Skeletal muscle satellite cell (primary cell): ENCODE measurements at regions not wholly inside any gene's neighbourhood (a gene's known extent, or its start where the extent isn't known, plus 50 kb on each side); places are given as distances from the start of the nearest gene placed in this dataset.

ENCODE experiments used
- H3K27me3 ChIP-seq: 2 replicates; pipeline ENCODE4 v1.7.0; 2013; ENCODE audit warnings: low read length; ENCODE audit not compliant: control insufficient read depth, insufficient read depth
- H3K36me3 ChIP-seq: 2 replicates; pipeline ENCODE4 v1.7.0; 2013; ENCODE audit warnings: mild to moderate bottlenecking, control low read depth, low read length; ENCODE audit not compliant: insufficient read depth
- H3K4me1 ChIP-seq: 2 replicates; pipeline ENCODE4 v1.7.0; 2013; ENCODE audit warnings: low read length; ENCODE audit not compliant: control insufficient read depth, insufficient read depth
- H3K4me2 ChIP-seq: 2 replicates; pipeline ENCODE4 v1.7.0; 2013; ENCODE audit warnings: mild to moderate bottlenecking, low read length
- H3K4me3 ChIP-seq: 2 replicates; pipeline ENCODE4 v1.7.0; 2013; ENCODE audit warnings: low read length
- H3K9ac ChIP-seq: 2 replicates; pipeline ENCODE4 v1.7.0; 2013; ENCODE audit warnings: mild to moderate bottlenecking, low read depth, low read length, moderate library complexity
- H3K9me3 ChIP-seq: replicated peaks from 2 replicates; pipeline ENCODE4 v1.7.0; 2013; ENCODE audit warnings: mild to moderate bottlenecking, control low read depth, low read length

- H3K9ac ChIP-seq = no peak overlapping the region
- no peaks in the 10 kb centered on the region for H3K27me3 ChIP-seq
- no peaks in the 10 kb centered on the region for H3K9me3 ChIP-seq
- H3K4me3 ChIP-seq = no peak overlapping the region
- H3K36me3 ChIP-seq = no peaks in the 10 kb centered on the region
- H3K4me1 ChIP-seq = peaks cover 13% of the 10 kb centered on the region
- H3K4me2 ChIP-seq = no peak overlapping the region
These were observed 188.2 kb upstream of the CIBAR2 start for GRCh38 chr16:85300406-85300968.

- Histone ChIP-seq H3K27me3 (no peaks in the 10 kb centered on the region), H3K4me2 (no peak overlapping the region), H3K9me3 (no peaks in the 10 kb centered on the region), H3K4me3 (no peak overlapping the region), H3K4me1 (peaks cover 18% of the 10 kb centered on the region), H3K36me3 (no peaks in the 10 kb centered on the region), H3K9ac (no peak overlapping the region)
These were observed 189.0 kb upstream of the CIBAR2 start for GRCh38 chr16:85301231-85301630.

GRCh38 chr16:85302018-85302847, 190.0 kb upstream of the CIBAR2 start:
- peaks cover 22% of the 10 kb centered on the region for H3K4me1 ChIP-seq
- H3K36me3 ChIP-seq = no peaks in the 10 kb centered on the region
- no peak overlapping the region for H3K4me2 ChIP-seq
- H3K27me3 ChIP-seq = no peaks in the 10 kb centered on the region
- no peaks in the 10 kb centered on the region for H3K9me3 ChIP-seq
- H3K9ac ChIP-seq = no peak overlapping the region
- no peak overlapping the region for H3K4me3 ChIP-seq

DNA sequence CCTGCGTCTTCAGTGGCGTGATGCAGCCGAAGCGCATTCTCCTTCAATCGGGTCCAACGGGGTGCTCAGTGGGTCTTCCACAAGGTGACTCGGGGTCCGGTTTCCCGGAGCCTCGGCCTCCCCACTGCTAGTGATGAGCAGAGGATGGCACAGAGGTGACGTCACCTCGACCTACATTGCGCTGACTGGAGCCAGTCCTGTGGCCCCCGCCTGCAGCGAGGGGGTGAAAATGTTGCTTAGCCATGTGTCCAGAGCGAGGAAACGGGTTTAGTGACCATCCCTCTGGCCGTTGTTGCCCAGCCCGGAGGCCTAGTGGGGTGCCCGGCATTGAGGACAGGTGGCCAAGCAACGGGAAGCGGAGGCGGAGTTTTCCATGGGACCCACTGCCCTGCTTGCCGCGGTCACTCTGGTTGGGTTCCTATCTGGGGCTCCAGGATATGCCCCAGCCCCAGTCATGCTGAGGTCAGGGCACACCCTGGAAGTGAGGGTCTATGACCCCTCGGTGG, 190.6 kb upstream of the CIBAR2 start:
- H3K27me3 ChIP-seq = no peaks in the 10 kb centered on the region
- H3K4me2 ChIP-seq = no peak overlapping the region
- no peak overlapping the region for H3K4me3 ChIP-seq
- H3K4me1 ChIP-seq = peaks cover 22% of the 10 kb centered on the region
- H3K36me3 ChIP-seq = no peaks in the 10 kb centered on the region
- no peaks in the 10 kb centered on the region for H3K9me3 ChIP-seq
- H3K9ac ChIP-seq = no peak overlapping the region

- Histone ChIP-seq H3K27me3 (no peaks in the 10 kb centered on the region), H3K4me2 (no peak overlapping the region), H3K9ac (no peak overlapping the region), H3K9me3 (no peaks in the 10 kb centered on the region), H3K4me3 (no peak overlapping the region), H3K4me1 (peaks cover 22% of the 10 kb centered on the region), H3K36me3 (no peaks in the 10 kb centered on the region)
These were observed 191.1 kb upstream of the CIBAR2 start for GRCh38 chr16:85303354-85303883.

DNA sequence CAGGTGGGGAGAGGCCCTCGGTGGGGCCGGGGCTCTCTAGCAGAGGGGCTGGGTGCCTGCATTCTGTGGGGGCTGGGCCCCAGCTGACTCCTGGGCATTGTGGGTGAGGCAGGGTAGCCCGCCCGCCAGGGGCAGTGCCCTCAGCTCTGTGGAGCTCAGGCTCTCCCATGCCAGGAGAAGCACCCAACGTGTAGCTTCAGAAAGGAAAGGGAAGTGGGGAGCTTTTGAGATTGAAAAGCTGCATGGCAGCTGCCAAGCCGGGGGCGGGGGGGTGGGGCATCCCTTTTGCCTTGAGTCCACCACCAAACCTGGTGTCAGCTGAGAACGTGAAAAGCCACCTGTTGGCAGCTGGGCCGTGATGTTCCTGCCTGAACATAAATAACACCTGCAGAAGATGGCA, 192.1 kb upstream of the CIBAR2 start:
- H3K4me1 ChIP-seq = peaks cover 28% of the 10 kb centered on the region
- H3K9ac ChIP-seq = no peak overlapping the region

GRCh38 chr16:85306071-85306792, 194.0 kb upstream of the CIBAR2 start:
- Histone ChIP-seq H3K4me3 (no peak overlapping the region), H3K4me1 (peaks cover 37% of the 10 kb centered on the region), H3K36me3 (no peaks in the 10 kb centered on the region), H3K9me3 (no peaks in the 10 kb centered on the region), H3K9ac (no peak overlapping the region), H3K4me2 (peak overlapping the region; percentile 67), H3K27me3 (no peaks in the 10 kb centered on the region)

More for the DNA sequence above, 192.1 kb upstream of the CIBAR2 start:
- Histone ChIP-seq H3K9me3 (no peaks in the 10 kb centered on the region), H3K27me3 (no peaks in the 10 kb centered on the region), H3K4me3 (no peak overlapping the region), H3K4me2 (no peak overlapping the region), H3K36me3 (no peaks in the 10 kb centered on the region)

- no peaks in the 10 kb centered on the region for H3K9me3 ChIP-seq
- no peak overlapping the region for H3K4me2 ChIP-seq
- H3K36me3 ChIP-seq = no peaks in the 10 kb centered on the region
- no peak overlapping the region for H3K4me3 ChIP-seq
- H3K9ac ChIP-seq = no peak overlapping the region
- no peaks in the 10 kb centered on the region for H3K27me3 ChIP-seq
- peaks cover 33% of the 10 kb centered on the region for H3K4me1 ChIP-seq
These were observed 194.7 kb upstream of the CIBAR2 start for GRCh38 chr16:85306793-85307551.

GRCh38 chr16:85307552-85308364, 195.5 kb upstream of the CIBAR2 start:
- Histone ChIP-seq H3K9me3 (no peaks in the 10 kb centered on the region), H3K4me3 (no peak overlapping the region), H3K4me1 (peaks cover 25% of the 10 kb centered on the region), H3K9ac (no peak overlapping the region), H3K4me2 (no peak overlapping the region), H3K36me3 (no peaks in the 10 kb centered on the region), H3K27me3 (no peaks in the 10 kb centered on the region)
